HG02852 (cell line): ENCODE measurements at regions not wholly inside any gene's neighbourhood (a gene's known extent, or its start where the extent isn't known, plus 50 kb on each side); places are given as distances from the start of the nearest gene placed in this dataset.

ENCODE experiments used
- ATAC-seq: cut with Tn5 transposase; IDR thresholded peaks from one replicate; pipeline ENCODE4 v1.9.1; 2021; ENCODE audit warnings: mild to moderate bottlenecking, moderate library complexity; ENCODE audit not compliant: unreplicated experiment

GRCh38 chr13:109380457-109380856 is 405.9 kb downstream of the IRS2 start:
- no peak for ATAC-seq

GRCh38 chr13:109379930-109380329 is 406.5 kb downstream of the IRS2 start:
- no peak for ATAC-seq

DNA sequence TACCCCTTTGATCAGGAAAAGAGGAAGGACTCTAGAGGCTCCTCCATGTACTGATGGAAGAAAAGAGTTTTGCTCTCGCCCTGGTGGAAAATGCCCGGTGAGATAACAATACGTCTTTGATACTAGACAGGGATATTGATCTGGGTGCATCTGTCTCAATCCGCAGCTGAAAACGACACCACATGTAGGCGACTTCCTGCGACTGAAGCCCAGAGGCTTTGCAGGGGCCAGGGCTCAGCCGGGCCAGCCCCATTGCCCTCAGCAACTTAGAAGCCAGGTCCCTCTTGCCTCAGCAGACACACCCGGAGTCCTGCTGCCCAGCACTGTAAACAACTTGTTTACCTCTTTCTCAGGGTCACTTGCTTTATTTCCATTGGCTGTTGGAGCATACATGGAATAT is 409.4 kb downstream of the IRS2 start:
- no peak for ATAC-seq

DNA sequence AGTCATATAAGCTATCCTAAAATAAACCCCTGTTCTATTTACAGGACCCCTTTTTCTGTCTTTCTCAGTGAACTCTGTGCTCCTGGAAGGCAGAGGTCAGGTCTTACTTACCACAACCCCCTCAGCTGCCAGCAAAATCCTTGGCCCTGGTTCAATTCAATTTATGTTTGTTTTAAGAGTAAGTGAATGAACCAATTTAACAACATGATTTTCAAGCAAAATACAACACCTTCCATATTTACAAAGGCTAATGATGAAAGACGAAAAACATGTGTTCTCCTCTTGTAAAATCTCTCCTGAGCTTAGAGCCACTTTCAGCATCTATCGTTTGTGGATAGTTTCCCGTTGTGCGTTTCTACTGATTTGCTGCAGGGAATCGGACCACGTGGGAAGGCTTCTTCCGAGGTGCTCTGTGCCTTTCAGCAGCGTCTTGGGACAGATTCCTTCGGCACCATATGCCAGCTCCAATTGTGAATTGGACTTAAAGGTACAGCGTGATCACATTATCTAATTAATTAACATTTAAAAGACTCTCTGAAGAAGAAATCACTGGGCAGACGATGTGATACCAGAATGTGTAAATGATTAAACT is 411.7 kb downstream of the IRS2 start:
- no peak for ATAC-seq

- ATAC-seq: no peak
Observed at GRCh38 chr13:109372666-109373065, 413.7 kb downstream of the IRS2 start.

DNA sequence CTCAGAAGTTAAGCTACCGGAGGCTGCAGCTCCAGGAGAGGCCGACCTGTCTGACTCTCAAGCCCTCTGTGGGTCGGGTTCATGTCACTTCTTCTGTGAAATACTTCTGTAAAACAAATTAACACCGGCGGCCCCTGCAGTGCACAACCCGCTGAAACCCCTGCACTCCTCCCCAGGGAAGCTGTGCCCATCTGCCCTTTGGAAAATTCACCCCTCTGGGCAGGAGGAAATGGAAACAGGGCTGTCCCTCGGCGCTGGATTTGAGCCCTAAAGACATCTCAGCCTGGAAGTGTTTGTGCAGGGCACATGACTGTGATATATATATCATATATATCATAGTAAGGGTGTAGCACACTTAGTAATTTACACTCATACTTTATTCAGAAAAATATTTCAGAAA is 415.3 kb downstream of the IRS2 start:
- ATAC-seq: no peak

- no peak for ATAC-seq
Observed at GRCh38 chr13:109370496-109370895, 415.9 kb downstream of the IRS2 start.

GRCh38 chr13:109369353-109370052 is 416.9 kb downstream of the IRS2 start:
- no peak for ATAC-seq

GRCh38 chr13:109368230-109368629 is 418.2 kb downstream of the IRS2 start:
- no peak for ATAC-seq

DNA sequence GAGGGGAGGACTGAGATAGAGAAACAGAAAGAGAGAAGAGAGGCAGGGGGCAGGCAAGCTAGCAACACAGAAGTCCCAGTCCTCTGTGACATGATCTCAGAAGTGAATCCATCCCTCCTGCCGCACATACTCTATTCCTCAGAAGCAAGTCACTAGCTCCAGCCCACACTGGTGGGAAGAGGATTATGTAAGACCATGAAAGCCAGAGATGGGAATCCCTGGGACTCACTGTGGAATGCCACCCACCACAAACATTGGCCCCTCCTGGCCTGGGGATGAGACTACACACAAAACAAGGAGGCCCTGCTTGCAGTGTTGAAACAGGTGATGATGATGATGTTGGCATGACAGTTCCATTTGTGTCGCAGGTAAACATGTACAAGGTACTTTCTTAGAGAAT is 419.9 kb downstream of the IRS2 start:
- no peak for ATAC-seq

DNA sequence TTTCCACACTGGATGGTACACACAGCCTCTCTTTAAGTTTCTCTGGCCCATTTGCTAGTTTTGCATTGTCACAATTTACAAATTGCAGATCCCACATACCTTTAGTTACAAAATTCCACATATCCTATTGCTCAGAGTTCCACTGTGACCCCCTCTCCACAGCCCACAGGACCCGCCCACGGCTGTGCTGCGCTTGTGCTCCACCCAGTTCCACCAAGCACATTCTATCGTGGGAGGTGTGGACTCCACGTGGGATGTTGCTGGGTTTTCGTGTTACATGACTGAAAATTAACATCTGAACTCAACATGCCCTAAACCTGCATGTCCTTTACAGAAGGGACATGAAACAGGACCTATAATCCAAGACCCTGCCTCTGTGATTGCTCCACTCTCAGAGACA is 423.0 kb downstream of the IRS2 start:
- ATAC-seq: no peak

DNA sequence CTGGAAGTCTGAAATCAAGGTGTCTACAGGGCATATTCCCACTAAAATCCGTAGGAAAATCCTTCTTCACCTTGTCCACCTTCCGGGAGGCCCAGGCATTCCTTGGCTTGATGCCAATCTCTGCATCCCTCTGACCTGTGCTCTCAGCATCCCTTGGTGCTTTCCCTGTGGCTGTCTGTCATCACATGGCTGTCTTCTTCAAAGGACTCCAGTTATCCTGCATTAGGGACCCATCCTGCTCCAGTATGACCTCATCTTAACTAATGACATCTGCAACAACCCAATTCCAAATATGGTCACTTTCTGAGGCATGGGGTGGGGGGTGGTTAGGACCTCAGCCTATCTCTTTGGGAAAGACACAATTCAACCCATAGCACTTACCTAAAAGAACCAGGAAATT is 423.8 kb downstream of the IRS2 start:
- no peak for ATAC-seq

GRCh38 chr13:109361562-109362289 is 424.7 kb downstream of the IRS2 start:
- ATAC-seq: no peak

DNA sequence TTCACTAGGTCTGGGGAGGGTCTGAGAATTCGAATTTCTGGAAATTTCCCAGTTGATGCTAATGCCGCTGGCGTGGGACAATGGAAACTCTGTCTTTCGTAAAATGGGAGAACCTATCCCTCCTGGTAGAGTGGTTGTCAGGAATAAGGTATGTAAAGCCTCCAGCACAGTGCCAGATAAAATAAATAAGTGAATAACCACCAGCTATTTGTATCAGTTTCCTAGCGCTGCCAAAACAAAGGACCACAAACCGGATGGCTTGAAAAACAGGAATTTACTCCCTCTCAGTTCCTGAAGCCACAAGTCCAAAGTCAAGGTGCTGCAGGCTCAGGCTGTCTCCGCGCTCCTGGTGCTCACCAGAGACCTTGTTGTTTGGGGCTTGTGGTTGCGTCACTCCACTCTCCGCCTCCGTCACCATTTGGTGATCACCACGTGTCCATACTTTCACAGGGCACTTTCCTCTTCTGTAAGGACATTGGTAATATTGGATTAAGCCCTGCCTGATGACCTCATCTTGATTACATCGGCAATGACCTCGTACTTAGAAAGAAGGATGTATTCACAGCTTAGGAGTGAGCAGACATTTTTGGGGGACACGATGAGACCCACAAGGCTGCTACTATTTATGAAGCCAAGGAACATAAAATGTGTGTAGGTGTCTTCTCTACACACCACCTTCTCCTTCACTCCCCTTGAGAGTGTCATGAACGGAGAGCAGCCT is 428.5 kb downstream of the IRS2 start:
- ATAC-seq: no peak

DNA sequence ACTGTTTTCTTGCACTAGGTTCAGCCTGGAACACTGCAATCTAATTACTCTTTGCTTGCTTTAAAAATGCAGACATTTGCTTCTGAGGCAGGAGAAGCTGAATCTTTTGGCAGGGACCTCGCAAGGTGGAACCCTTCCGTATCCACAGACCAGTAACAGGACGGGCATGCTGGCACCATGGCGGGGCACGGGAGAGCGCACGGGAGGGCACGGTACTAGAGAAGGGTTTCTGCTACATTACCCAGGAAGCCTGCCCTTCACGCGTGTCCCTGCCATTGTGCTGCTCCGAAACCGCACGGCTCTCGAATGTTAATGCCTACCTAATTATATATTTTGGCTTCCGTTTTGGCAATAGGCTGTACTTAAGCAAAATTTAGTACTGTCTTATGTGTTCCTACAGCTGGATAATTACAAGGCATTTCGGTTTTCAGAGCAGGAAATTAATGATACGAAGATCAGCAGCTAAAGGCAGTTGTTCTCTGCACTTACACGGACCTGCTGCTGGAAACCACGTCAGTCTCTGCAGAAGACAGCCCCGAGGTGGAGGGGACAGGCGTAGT is 430.4 kb downstream of the IRS2 start:
- ATAC-seq: no peak

- ATAC-seq: no peak
Observed at GRCh38 chr13:109355166-109355565, 431.2 kb downstream of the IRS2 start.

DNA sequence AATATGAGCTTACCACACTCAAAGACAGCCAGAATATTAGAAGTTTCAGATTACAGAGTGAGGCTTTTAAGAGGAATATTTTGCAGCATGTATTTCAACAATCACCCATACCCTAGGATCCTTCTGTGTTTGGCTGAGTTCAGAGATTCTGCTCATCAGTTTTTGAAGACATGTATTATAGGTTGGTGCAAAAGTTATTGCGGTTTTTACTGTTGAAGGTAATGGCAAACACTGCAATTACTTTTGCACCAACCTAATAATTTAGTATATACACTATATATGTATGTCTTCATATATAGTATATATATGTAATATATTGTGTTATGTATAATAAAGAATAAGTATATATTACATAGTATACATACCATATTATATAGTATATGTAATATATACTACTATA is 435.1 kb downstream of the IRS2 start:
- ATAC-seq: no peak

GRCh38 chr13:109348519-109349258 is 437.7 kb downstream of the IRS2 start:
- no peak for ATAC-seq

- ATAC-seq: no peak
Observed at GRCh38 chr13:109346060-109346459, 440.3 kb downstream of the IRS2 start.

DNA sequence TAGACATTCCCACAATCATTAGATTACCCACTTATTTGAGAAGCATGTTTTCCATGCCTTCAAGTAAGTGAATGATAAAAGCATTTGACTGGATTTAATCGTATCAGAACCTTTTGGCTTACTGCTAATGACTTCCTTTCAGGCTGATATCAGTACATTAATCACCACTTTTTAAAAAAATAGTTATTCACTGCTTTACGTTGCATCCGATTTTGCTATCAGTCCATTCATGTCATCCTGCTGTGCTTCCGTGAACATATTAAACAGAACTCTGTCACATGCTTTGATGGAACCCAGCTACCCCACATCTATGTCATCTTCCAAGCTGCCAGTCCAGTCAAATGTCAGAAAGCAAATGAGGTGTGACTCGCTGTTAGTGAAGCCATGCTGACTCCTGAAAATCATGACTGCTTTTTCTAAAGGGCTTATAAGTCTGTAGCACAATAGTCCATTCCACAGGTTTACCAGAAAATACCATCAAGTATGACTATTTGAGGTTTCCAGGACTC is 440.9 kb downstream of the IRS2 start:
- no peak for ATAC-seq
